HG03342 (cell line): ENCODE measurements at regions not wholly inside any gene's neighbourhood (a gene's known extent, or its start where the extent isn't known, plus 50 kb on each side); places are given as distances from the start of the nearest gene placed in this dataset.
"Not testable (repeated sequence)": the region's sequence is repeated elsewhere in the genome, so short reads cannot be mapped to it uniquely, and the experiment has no call there.

Experiments used
- ATAC-seq: cut with Tn5 transposase; IDR thresholded peaks from one replicate; pipeline ENCODE4 v1.9.1; 2021; ENCODE audit warnings: mild to moderate bottlenecking, moderate library complexity; ENCODE audit not compliant: unreplicated experiment

DNA sequence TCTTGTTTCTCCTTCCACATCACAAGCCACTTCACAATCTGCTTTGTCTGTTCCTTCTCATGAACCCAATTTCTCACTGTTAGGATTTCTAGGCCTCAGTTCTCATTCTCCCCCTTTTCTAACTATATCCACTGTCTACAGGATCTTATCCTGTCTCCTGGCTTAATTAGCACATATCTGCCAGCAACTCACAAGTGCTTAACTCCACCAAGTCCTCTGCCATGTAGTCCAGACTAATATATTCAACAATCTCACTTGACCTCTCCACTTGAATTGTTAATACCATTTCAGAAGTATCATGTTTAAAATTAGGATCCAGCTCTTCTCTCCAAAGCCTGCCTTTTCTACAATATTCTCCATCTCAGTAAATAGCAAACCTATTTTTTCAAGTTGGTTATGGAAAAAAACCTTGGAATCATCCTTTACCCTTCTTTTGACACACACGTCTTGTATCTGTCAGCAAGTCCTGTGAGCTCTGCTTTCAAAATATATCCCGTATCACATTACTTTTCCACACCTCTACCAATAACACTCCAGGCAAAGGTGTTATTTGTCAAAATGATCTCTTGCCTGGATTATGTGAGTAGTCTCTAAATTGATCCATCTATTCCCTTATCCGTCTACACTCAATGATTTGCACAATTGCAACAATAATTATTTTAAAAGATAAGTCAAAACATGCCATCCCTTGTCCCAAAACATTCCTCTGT, 127.2 kb upstream of the SLIT2 start:
- ATAC-seq = no peak

GRCh38 chr4:20122198-20122988, 129.3 kb upstream of the SLIT2 start:
- ATAC-seq = no peak

GRCh38 chr4:20119141-20119540, 132.6 kb upstream of the SLIT2 start:
- no peak for ATAC-seq

DNA sequence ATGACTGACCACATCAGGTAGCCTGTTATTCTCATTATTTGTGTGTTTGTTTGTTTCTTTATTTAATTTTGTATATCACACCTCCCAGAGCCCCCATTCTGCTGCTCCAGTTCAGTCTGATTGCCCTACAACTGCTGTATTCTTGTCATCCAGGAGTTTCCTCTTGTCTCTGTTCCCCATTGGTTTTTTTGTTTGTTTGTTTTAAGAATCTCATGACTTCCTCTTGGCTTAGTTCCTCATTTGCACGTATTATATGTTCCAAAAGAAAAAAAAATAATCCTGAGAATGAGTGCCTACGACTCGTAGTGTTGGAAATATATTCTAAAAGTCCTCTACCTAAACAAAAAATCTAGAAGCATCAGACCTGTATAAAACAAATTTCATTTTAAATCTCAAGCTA, 142.3 kb upstream of the SLIT2 start:
- no peak for ATAC-seq

GRCh38 chr4:20106921-20107320, 144.8 kb upstream of the SLIT2 start:
- no peak for ATAC-seq

- no peak for ATAC-seq
Measured at GRCh38 chr4:20101831-20102230, 149.9 kb upstream of the SLIT2 start.

DNA sequence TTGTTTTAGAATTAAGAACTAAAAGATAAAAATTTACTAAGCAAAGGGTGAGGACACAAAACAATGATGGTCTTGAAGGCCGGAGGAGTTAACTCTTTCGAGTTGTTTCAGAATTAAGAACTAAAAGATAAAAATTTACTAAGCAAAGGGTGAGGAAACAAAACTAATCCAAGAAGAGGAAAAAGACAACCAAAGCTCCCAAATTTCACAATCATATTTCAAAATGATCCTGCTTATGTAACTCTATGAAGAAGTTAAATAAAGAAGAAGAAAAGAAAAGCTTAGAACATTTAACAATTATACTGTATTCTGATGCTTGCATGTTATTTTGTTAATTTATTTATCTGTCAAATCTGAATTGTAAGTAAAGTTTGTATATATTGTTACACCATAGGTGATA, 154.8 kb upstream of the SLIT2 start:
- ATAC-seq = no peak

DNA sequence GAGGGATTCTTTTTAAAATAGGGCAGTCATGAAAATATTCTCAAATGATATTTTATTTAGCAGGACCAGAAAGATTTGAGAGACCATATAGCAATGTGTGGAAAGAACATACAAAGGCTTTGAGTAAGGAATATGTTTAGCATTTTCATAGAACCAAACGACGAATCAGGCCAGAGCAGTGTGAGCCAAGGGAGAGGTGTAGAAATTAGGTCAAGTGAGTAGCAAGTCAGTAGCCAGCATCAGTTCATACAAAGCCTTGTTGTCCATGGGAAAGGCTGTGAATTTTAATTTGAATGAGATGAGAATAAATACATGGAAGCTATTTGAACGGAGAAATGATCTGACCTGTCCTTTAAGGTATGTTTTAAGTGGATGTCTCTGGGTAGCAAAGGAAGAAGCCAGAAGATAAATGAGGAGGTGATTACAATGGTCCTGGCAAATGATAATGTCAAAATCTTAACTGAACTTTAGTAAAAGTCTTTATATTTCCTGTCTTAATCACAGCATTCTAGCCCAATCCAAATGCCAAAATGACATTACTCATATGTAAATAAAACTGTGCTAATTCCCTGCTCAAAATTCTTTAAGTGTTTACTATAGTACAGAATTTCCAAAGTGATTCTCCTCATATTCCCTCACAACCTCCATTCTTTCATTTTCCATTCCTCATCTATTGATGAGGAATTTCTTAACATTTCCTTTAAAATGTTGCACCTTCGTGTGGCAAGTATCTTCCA, 155.7 kb upstream of the SLIT2 start:
- no peak for ATAC-seq

DNA sequence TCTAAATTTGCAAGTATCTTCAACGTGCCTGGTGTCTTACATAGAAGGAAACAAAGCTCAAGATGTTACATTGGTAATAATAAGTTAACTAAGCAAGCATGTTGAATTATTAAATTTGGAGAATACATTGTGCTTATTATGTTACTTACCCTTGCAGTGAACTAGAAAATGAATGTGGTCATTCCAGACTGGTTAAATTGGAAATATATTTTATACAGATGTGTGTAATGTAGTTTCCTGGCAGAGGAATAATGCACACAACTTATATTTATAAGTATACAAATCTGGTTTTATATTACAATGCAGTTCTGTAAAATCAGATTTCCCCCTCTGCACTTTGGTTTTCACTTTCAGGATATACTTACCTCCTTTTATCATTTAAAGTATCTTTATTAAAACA, 159.9 kb upstream of the SLIT2 start:
- ATAC-seq = no peak

DNA sequence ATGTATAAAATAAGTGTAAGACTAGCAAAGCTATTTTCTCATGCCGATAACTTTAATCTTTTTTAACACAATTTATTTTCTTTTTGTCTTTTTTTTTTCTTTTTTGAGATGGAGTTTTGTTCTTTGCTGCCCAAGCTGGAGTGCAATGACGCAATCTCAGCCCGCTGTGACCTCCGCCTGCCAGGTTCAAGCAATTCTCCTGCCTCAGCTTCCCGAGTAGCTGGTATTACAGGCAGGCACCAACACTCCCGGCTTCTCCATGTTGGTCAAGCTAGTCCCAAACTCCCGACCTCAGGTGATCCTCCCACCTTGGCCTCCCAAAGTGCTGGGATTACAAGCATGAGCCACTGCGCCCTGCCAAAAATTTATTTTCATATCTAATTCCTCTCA, 164.2 kb upstream of the SLIT2 start:
- ATAC-seq = no peak

DNA sequence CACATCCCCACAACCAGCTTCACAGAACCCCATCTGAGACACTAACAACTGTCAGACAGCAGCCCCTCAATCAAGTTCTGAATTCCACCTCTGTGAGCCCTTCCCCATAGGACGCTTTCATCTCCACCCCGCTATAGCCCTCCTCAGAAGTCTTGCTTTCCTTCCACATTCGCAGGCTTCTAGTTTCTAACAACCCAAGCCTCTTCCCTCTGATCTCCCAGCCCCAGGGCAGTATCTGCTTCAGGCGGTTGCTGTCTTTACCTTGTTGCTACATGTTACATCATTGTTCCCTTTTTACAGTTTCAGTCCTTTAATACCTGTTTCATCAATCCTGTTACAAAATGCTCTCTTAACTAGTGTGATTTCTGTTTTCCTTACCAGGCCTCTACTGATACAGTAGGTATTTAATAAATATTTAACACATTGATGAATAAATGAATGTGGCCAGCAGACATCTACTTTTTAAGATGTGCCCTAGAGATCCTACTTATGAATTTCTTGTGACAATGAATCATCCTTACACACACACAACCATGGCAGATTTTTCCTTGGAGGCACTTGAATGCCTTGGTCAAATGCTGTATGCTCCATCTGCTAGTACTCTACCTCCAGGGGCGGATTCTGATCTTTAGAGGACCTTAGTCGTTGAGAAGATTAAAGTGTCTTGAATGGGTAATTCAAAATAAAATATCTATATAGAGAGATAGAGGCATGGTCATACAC, 164.7 kb upstream of the SLIT2 start:
- ATAC-seq = no peak

DNA sequence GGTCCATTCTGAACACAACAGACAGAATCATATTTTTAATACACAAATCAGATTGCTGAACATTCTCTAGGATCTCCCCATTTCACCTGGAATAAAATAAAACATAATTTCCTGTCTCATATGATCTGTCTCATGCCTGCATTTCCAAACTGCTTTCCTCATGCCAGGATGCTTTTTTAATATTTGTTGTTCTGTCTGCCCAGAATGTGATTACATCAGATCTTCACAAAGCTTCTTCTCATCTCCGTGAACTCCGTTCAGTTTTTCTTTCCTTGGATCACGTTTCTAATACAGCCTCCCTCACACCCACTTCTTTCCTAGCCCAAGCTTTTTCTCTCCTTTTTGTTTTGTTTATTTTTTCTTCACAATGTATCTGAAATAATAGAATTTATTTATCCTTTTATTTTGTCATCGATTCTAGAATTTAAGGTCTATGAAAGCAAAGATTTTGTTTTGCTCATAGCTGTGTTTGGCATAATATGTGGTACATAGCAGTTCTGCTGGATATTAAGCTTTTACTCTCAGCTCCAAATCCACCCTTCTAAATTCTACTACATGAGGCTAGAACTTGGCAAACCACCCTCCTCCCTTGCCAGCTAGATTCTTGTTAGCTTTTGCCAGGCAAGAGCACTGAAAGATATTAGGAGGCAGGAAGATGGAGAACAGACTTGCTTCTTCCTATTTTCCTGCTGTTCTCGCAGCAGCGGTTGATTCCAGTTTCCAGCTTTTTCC, 165.5 kb upstream of the SLIT2 start:
- no peak for ATAC-seq

GRCh38 chr4:20085653-20086052, 166.1 kb upstream of the SLIT2 start:
- ATAC-seq = no peak

- ATAC-seq = no peak
Measured at GRCh38 chr4:20085156-20085555, 166.5 kb upstream of the SLIT2 start.

GRCh38 chr4:20084488-20084887, 167.2 kb upstream of the SLIT2 start:
- no peak for ATAC-seq

GRCh38 chr4:20078644-20079043, 173.1 kb upstream of the SLIT2 start:
- no peak for ATAC-seq

- ATAC-seq = no peak
Measured at GRCh38 chr4:20075248-20075871, 176.3 kb upstream of the SLIT2 start.

- ATAC-seq = no peak
Measured at GRCh38 chr4:20074450-20074849, 177.3 kb upstream of the SLIT2 start.

GRCh38 chr4:20065952-20066351, 185.8 kb upstream of the SLIT2 start:
- ATAC-seq = no peak

DNA sequence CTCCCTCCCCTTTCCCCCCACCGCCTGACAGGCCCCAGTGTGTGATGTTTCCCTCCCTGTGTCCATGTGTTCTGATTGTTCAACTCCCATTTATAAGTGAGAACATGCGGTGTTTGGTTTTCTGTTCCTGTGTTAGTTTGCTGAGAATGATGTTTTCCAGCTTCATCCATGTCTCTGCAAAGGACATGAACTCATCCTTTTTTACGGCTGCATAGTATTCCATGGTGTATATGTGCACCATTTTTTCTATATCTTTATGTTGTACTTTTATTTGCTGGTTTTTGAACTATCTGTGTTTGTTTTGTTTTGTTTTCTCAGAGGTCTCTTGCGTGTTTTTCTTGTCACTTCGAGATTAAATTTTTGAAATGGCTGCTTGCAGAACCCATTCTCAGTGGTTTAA, 188.8 kb upstream of the SLIT2 start:
- not testable (repeated sequence) for ATAC-seq
